Putamen (tissue), 1 donor: ENCODE measurements at regions not wholly inside any gene's neighbourhood (a gene's known extent, or its start where the extent isn't known, plus 50 kb on each side); places are given as distances from the start of the nearest gene placed in this dataset.
A peak's percentile ranks its signal among the peaks of the same experiment; 100 is the strongest.
"Not testable (repeated sequence)": the region's sequence is repeated elsewhere in the genome, so short reads cannot be mapped to it uniquely, and the experiment has no call there.

ENCODE experiments used
- DNase-seq: peaks from one replicate; pipeline ENCODE4 v3.0.0-alpha.2; 2016; ENCODE audit warnings: low spot score

- DNase-seq: no peak
Measured at GRCh38 chr6:99668036-99668705, 61.5 kb downstream of the PRDM13 start.

DNA sequence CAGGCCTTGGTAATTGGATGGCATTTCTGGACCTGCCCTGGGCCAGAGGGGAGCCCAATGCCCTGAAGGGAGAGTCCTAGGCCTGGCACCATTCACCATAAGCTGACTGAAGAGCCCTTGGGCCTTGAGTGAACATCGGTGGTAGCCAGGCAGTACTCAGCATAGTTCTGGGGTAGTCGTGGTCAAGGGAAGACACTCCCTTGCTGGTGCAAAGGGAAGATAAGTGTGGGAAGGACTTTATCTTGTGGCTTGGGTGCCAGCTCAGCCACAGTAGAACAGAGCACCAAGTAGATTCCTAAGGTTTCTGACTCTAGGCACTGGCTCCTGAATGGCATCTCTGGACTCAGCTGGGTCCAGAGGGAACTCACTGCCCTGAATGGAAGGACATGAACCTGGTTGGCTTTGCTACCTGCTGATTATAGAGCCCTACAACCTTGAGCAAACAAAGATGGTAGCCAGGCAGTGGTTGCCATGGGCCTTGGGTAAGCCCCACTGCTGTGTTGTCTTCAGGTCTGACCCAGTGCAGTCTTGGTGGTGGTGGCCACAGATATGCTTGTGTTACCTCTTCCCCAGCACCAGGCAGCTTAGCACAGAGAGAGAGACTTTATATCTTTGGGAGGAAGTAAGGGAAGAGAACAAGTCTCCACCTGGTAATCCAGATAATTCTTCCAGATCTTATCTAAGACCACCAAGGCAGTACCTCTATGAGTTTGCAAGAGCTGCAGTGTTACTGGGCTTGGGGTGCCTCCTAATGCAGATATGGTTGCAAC is 83.5 kb downstream of the PRDM13 start:
- no peak for DNase-seq

DNA sequence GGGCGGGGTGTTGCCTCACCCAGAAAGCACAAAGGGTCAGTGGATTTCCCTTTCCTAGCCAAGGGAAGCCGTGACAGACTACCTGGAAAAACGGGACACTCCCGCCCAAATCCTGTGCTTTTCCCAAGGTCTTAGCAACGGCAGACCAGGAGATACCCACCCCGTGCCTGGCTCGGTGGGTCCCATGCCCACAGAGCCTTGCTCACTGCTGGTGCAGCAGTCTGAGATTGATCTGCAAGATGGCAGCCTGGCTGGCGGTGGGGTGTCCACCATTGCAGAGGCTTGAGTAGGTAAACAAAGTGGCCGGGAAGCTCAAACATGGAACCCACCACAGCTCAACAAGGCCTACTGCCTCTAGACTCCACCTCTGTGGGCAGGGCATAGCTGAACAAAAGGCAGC is 95.7 kb downstream of the PRDM13 start:
- not testable (repeated sequence) for DNase-seq

- DNase-seq: no peak
Measured at GRCh38 chr6:99709062-99709461, 102.4 kb downstream of the PRDM13 start.

DNA sequence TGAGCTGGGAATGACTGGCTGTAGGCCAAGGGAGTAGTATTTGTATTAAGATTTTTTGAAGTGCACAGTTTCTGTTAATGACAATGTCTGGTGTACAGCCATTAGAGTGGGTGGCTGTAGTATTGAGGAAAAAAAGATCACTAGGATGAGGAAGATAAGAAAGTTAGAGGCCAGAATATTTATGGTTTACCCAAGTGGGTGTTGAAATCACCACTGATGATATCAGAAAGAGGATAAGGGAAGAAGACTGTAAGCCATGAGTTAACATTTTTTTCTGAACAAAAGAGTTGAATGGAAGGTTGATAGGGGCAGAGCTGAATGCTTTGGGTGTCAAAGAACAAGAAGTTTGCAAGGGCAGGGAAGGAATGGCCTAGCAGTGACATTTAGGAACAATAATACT is 104.7 kb downstream of the PRDM13 start:
- no peak for DNase-seq

DNA sequence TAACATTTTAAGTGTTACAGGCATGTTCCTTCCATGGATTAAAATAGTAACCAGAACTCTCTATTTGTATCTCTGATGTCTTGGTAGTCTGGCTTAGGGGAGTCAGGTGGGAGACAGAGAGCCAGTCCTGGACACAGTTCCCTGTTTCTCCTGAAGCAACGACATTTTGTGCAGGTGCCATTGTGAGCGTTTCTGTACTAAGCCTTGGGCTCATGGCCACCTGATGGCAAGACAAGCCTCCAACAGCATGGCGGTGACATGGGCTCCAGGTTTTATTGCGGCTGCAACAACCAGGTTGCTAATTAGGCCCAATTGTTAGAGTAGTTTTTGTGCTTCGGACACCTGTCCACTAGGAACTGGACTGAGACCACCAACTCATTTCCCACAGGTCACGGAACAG is 105.3 kb downstream of the PRDM13 start:
- DNase-seq: no peak

DNA sequence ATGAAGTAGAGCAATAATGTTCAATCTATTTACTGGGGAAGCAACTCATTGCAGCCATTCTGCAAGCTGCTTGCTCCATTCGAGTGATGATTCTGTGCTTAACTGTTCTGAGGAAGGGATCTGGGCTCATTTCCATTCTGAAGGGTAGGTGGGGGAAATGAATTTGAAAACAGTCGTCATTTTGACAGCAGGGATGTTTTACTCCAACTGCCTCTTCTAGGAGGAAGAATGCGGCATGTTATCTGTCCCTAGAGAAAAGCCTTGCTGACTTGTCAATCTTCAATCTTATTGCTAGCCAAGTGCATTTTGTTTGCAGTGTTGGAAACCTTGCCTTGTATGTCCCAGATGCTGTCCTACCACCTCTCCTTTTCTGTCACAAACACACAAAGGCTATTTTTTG is 105.9 kb downstream of the PRDM13 start:
- no peak for DNase-seq

- not testable (repeated sequence) for DNase-seq
Measured at GRCh38 chr6:99722043-99722442, 115.4 kb downstream of the PRDM13 start.

DNA sequence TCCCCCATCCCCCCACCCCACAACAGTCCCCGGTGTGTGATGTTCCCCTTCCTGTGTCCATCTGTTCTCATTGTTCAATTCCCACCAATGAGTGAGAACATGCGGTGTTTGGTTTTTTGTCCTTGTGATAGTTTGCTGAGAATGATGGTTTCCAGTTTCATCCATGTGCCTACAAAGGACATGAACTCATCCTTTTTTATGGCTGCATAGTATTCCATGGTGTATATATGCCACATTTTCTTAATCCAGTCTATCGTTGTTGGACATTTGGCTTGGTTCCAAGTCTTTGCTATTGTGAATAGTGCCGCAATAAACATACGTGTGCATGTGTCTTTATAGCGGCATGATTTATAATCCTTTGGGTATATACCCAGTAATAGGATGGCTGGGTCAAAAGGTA is 123.6 kb downstream of the PRDM13 start:
- DNase-seq: not testable (repeated sequence)

DNA sequence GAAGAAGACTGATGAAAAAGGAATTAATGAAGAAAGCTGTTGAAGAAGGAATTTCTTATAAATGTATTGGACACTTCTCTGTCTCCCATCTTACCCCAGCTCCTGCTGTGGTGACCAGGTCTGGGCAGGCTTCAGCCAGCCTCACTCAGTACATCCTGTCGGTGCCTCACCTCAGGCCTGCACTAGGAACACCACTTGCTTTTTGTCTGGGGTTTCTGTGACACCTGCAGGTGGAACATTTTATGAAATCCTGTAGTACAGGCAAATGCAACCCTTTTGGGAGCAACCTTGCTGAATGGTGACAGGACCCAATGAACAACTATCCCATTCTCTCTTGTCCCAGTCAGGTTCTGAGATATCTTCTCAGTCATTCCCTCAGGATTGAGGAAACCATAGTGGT is 129.7 kb downstream of the PRDM13 start:
- DNase-seq: no peak

DNA sequence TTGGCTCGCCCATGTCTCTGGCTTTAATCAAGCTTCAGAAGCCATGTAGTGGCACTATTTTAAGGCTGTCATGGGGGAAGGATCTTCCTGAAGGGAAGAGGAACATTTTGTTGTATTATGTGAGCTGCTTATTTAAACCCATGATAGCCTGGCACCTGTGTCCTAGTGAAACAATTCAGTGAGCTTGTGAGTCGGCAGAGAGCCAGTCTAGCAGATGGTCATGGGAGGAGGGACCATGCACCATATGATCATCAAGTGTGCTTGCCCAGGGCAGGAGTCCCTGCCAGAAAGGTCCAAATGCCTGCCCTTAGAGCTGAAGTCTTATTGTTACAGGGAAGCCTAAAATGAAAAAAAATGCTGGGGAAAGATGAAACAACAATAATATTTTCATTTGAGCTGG is 132.9 kb downstream of the PRDM13 start:
- DNase-seq: no peak

DNA sequence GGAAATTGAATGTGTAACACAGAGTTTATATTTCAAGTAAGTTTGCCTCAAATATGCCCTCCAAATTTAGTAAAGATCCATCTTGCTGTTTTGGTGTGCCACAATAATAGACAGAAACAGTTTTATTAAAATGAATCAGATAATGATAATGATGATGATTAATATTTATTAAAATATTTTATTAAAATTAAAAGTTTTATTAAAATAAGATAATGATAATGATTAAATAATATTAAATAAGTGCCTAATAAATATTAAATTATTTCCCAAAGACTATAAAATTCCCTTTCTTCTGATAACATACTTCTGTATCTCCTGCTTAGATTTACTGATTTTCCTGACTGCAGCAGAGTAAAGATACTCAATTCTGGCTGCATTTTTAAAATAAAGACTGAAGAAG is 134.5 kb downstream of the PRDM13 start:
- no peak for DNase-seq

GRCh38 chr6:99743647-99744046 is 137.0 kb downstream of the PRDM13 start:
- no peak for DNase-seq

DNA sequence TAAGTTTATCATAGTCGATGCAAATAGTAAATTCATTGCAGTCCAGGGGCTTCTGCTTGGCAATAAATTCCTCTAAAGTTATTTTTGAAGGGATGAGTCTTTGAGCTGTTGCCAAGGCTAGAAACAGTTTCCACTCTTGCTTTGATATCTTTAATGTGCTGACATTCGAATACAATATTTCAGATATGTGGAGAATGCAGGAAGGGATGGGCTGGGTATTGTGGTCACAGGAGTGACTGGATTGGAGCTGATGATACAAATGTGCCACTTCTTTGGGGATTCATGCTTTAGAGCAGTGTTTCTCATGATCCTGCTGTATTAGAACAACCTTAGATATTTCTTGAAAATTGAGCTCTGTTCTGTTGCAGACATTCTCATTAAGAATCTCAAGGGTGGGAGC is 139.0 kb downstream of the PRDM13 start:
- no peak for DNase-seq

DNA sequence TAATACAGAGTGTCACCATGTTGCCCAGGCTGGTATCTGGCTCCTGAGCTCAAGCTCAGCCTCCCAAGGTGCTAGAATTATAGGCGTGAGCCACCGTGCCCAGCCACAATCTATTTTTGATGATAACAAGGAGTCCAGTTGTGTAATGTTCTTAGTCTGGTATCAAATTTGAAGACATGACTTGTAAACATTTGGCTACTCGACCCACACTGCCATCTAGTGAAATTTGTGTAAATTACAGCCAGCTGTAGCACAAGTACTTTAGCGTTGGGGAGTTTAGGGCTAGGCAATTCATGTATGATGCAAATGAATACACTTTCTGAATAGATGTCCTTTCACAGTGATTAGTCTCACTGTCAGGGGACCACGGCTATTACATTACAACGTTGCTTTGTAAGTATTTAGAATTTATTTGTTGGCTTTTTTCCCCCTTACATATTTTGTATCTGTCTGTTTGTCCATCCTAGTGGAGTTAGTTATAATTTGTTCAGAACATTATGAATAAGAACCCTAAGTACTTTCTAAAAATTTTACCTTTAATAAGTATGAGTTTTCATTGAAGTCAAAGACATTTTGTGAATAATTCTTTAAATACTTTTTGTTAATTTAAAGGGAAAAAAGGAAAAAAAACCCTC is 139.7 kb downstream of the PRDM13 start:
- DNase-seq: peak; percentile 42

- DNase-seq: no peak
Measured at GRCh38 chr6:99761711-99762110, 155.1 kb downstream of the PRDM13 start.

DNA sequence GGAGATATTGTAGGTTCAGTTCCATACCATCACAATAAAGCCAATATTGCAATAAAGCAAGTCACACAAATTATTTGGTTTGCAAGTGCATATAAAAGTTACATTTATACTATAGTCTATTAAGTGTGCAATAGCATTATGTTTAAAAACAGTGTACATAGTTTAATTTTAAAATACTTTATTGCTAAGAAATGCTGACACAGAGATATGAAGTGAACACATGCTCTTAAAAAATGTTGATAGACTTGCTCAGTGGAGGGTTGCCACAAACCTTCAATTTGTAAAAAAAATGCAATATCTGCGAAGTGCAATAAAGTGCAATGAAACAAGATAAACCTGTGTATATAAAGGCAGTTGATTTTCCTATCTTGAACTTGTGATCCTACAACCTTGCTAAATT is 161.5 kb downstream of the PRDM13 start:
- DNase-seq: no peak

DNA sequence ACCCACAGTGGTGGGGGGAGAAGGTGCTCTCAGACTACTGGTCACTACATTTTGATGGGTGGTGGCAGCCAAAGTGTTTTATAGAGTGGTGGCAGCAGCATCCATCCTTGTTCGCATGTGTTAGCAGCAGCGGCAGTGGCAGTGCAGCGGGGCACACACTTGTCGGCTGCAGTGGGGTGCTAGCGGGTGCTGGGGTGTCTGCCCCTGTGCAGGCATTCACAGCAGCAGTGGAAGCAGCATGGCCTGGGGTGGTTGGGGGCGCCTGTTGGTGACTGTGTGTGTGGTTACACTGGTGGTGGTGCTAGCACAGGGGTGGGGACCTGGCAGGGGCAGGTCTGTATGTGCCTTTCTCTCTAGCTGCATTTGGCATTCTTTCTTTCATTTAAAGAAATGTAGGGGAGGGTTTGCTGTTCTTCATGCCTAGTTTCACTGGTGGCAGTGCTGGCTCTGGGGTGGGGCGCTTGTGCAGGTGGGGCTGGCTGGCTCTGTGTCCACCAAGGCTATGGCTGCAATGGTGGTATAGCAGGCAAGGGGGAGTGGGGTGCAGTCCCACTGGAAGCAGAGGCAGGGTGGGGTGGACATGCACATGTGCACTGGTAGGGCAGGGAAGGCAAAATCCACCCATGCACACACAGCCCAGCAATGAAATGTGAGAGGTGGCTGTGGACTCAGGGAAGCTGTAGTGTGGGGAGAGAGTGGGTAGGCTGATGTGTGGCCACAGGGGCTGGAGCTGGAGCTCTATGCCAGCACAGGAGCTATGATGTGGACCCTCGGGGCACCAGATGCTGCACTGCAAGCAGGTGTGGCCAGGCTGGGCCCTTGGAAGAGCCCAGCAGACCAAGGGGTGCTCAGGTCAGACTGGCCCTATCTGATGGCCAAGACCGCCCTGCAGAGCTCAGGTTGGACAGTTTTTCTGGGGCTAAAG is 173.3 kb downstream of the PRDM13 start:
- DNase-seq: no peak

- DNase-seq: no peak
Measured at GRCh38 chr6:99780556-99780885, 173.9 kb downstream of the PRDM13 start.

GRCh38 chr6:99789767-99790166 is 183.1 kb downstream of the PRDM13 start:
- no peak for DNase-seq

- no peak for DNase-seq
Measured at GRCh38 chr6:99790679-99791078, 184.0 kb downstream of the PRDM13 start.

DNA sequence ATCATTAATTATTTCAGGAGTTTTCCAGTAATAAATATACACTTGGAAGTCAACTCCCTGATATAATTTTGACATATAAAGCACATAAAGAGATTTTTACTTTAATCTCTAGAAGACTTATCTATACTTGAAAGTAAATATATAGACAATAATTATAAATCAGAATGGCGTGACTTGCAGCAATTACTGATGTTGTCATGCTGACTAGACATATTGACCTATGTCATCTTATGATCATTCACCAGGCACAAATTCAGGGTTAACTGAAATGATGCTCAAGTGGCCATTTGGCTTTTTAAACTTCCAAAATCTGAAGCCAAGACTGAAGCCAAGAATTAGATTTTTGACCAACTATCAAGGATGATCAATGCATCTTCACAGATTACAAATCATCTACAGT is 192.2 kb downstream of the MCHR2 start:
- no peak for DNase-seq
